ENCODE measurements at regions not wholly inside any gene's neighbourhood (a gene's known extent, or its start where the extent isn't known, plus 50 kb on each side); places are given as distances from the start of the nearest gene placed in this dataset.

GRCh38 chr5:8516356-8516755 is 647.4 kb downstream of the MTRR start:
- TF ChIP-seq CTCF (IDR thresholded peaks at IDR 0.05; ENCODE audit: insufficient read depth, low read length, poor library complexity, severe bottlenecking): no peak
- no peak for TF ChIP-seq EZH2phosphoT487 (conservative IDR thresholded peaks at IDR 0.05; ENCODE audit: low read length)
